HCT116 (cell line): ENCODE measurements at regions not wholly inside any gene's neighbourhood (a gene's known extent, or its start where the extent isn't known, plus 50 kb on each side); places are given as distances from the start of the nearest gene placed in this dataset.

Experiments used
- CTCF ChIP-seq, 3 experiments: fragments of 200-600 bp in 1 of 3; sonication (generic) in 1 of 3; IDR thresholded peaks in 2 of 3; conservative IDR thresholded peaks in 1 of 3; 2 replicates each; pipeline ENCODE4 v1.5.1; 2012 to 2017; ENCODE audit warnings: low read depth in 2 of 3, low read length in 2 of 3, antibody characterized with exemption in 1 of 3, borderline replicate concordance in 1 of 3, control low read depth in 1 of 3, mild to moderate bottlenecking in 1 of 3, mixed read lengths in 1 of 3, mixed run types in 1 of 3, moderate library complexity in 1 of 3; ENCODE audit not compliant: insufficient read depth in 1 of 3
- EZH2 ChIP-seq: fragments of 200-600 bp; sonication (generic); IDR thresholded peaks from 2 replicates; pipeline ENCODE4 v1.6.1; 2017; ENCODE audit warnings: antibody characterized with exemption, mixed run types
- EZH2phosphoT487 ChIP-seq: fragments of 200-600 bp; IDR thresholded peaks from 2 replicates; pipeline ENCODE4 v1.6.1; 2018; ENCODE audit warnings: antibody characterized with exemption, borderline replicate concordance
- MAX ChIP-seq: IDR thresholded peaks from 2 replicates; pipeline ENCODE4 v1.6.1; 2012
- POLR2A ChIP-seq: IDR thresholded peaks from 2 replicates; pipeline ENCODE4 v1.7.0; 2011; ENCODE audit warnings: borderline replicate concordance; ENCODE audit not compliant: insufficient read depth, insufficient read length; ENCODE audit errors: extremely low read depth
- POLR2AphosphoS5 ChIP-seq: IDR thresholded peaks from 2 replicates; pipeline ENCODE4 v1.6.1; 2011; ENCODE audit warnings: mild to moderate bottlenecking, low read depth, low read length, moderate library complexity
- REST ChIP-seq: IDR thresholded peaks from 2 replicates; pipeline ENCODE4 v1.6.1; 2012; ENCODE audit warnings: low read depth
- SP1 ChIP-seq: IDR thresholded peaks from 2 replicates; pipeline ENCODE4 v1.6.1; 2012; ENCODE audit warnings: low read depth
- TCF7L2 ChIP-seq: IDR thresholded peaks from 2 replicates; pipeline ENCODE4 v1.7.0; 2011; ENCODE audit warnings: borderline replicate concordance, inconsistent platforms; ENCODE audit not compliant: insufficient read depth, insufficient read length; ENCODE audit errors: extremely low read depth
- YY1 ChIP-seq: IDR thresholded peaks from 2 replicates; pipeline ENCODE4 v1.6.1; 2011; ENCODE audit warnings: low read length, low read depth, moderate library complexity, mild to moderate bottlenecking; ENCODE audit not compliant: insufficient replicate concordance; ENCODE audit errors: extremely low read depth
- ZNF274 ChIP-seq: fragments of 200-500 bp; sonication (Bioruptor generic); IDR thresholded peaks from 2 replicates; pipeline ENCODE4 v1.6.1; 2014; ENCODE audit warnings: mild to moderate bottlenecking, low read depth, low read length, inconsistent platforms

- no peak for TF ChIP-seq REST
- TF ChIP-seq ZNF274: no peak
- TF ChIP-seq TCF7L2: no peak
- no peak for TF ChIP-seq CTCF (IDR thresholded peaks at IDR 0.05 in 2 of 3, conservative IDR thresholded peaks at IDR 0.05 in 1 of 3; ENCODE audit: borderline replicate concordance in 1 of 3, insufficient read depth in 1 of 3, low read depth in 2 of 3, low read length in 2 of 3)
- TF ChIP-seq YY1: no peak
- no peak for TF ChIP-seq SP1
- no peak for TF ChIP-seq POLR2AphosphoS5
- TF ChIP-seq POLR2A: no peak
- no peak for TF ChIP-seq MAX
- TF ChIP-seq EZH2phosphoT487: no peak
- no peak for TF ChIP-seq EZH2
Measured at GRCh38 chr2:54380670-54381069, 75.5 kb upstream of the SPTBN1 start.
